ENCODE measurements at regions not wholly inside any gene's neighbourhood (a gene's known extent, or its start where the extent isn't known, plus 50 kb on each side); places are given as distances from the start of the nearest gene placed in this dataset.

DNA sequence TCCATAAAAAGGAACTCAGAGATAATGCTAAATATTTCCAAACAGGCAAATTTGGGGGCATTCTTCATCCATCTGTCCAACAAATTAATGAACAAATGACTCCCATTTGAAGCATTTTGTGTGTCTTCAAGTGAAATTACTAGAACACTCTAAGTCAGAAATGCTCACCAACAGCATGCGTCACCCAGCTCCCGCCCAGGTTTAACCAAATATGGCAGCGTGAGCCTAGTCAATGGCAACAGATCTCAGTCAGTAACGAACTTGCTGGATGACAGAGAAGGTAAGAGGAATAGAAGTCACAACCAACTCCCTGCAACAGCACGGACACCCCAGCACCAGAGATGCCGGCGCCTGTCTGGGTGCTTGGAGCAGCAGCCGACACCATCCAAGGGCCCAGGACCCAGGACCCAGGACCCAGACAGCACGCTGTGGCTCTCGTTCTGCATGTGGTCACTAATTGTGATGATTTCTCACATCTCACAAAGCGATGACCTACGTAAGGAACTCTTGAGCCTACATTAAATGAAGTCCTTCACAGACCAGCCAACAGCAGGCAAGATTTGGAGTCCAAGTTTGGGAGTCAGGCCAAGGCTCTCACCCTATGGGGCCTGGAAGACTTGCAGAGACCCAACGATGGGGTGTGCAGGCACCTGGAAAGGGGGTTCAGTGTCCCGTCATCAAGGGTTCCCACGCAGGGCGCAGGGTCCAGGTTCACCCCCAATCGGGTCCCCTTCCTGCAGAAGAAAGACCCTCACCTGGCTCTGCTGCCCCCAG is 556.9 kb downstream of the BRD1 start:
- Mint-ChIP-seq H3K36me3 (no peaks in the 10 kb centered on the region), H3K4me1 (no peaks in the 10 kb centered on the region), H3K27ac (no peak overlapping the region), H3K9me3 (peaks cover 0 to 1% (median 0%) of the 10 kb centered on the region in 3 donors), H3K27me3 (peaks cover 5% of the 10 kb centered on the region), H3K4me3 (no peak overlapping the region)

- Mint-ChIP-seq H3K27ac (no peak overlapping the region), H3K9me3 (peaks cover 0 to 1% (median 0%) of the 10 kb centered on the region in 3 donors), H3K36me3 (no peaks in the 10 kb centered on the region), H3K4me1 (no peaks in the 10 kb centered on the region), H3K27me3 (peaks cover 5% of the 10 kb centered on the region), H3K4me3 (no peak overlapping the region)
These were observed 557.7 kb downstream of the BRD1 start for GRCh38 chr22:49269928-49270327.

- Mint-ChIP-seq H3K27me3 (peaks cover 5% of the 10 kb centered on the region), H3K36me3 (no peaks in the 10 kb centered on the region), H3K9me3 (peaks cover 0 to 1% (median 0%) of the 10 kb centered on the region in 3 donors), H3K4me1 (peaks cover 0 to 2% (median 0%) of the 10 kb centered on the region in 3 donors), H3K27ac (no peak overlapping the region), H3K4me3 (peak overlapping the region in 1 of 4 donors; percentile 58)
These were observed 558.3 kb downstream of the BRD1 start for GRCh38 chr22:49269371-49269770.

DNA sequence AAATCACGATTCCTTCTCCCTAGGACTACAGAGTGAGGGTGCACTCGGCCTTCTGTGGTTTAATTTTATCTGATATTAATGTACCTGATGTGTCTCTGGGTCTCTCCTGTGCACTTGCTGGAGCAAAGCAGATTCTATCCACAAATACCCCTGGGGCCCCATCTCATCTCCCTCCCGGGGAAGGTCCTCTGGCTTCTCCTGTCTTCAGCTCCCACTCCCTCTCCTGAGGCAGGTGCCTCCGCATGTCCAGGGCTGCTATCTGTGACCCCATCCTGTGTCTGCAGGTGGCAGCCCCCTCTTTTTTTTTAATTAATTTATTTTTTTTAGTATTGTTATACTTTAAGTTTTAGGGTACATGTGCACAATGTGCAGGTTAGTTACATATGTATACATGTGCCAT is 558.7 kb downstream of the BRD1 start:
- Mint-ChIP-seq H3K36me3 (no peaks in the 10 kb centered on the region), H3K9me3 (peaks cover 0 to 1% (median 0%) of the 10 kb centered on the region in 3 donors), H3K27ac (no peak overlapping the region), H3K4me1 (peaks cover 0 to 2% (median 0%) of the 10 kb centered on the region in 3 donors), H3K27me3 (peaks cover 5% of the 10 kb centered on the region), H3K4me3 (no peak overlapping the region)

GRCh38 chr22:49267996-49268395 is 559.7 kb downstream of the BRD1 start:
- Mint-ChIP-seq H3K27ac (no peak overlapping the region), H3K4me1 (peaks cover 0 to 2% (median 0%) of the 10 kb centered on the region in 3 donors), H3K27me3 (peaks cover 5% of the 10 kb centered on the region), H3K4me3 (no peak overlapping the region), H3K9me3 (peaks cover 0 to 1% (median 0%) of the 10 kb centered on the region in 3 donors), H3K36me3 (no peaks in the 10 kb centered on the region)

GRCh38 chr22:49266561-49267519 is 560.8 kb downstream of the BRD1 start:
- Mint-ChIP-seq H3K36me3 (no peaks in the 10 kb centered on the region), H3K4me1 (peaks cover 0 to 2% (median 0%) of the 10 kb centered on the region in 3 donors), H3K27me3 (peaks cover 5% of the 10 kb centered on the region), H3K27ac (no peak overlapping the region), H3K4me3 (no peak overlapping the region), H3K9me3 (peaks cover 0 to 1% (median 0%) of the 10 kb centered on the region in 3 donors)

- Mint-ChIP-seq H3K27ac (no peak overlapping the region), H3K36me3 (no peaks in the 10 kb centered on the region), H3K9me3 (peaks cover 2 to 7% (median 6%) of the 10 kb centered on the region in 3 donors), H3K4me1 (peaks cover 0 to 2% (median 0%) of the 10 kb centered on the region in 3 donors), H3K4me3 (no peak overlapping the region), H3K27me3 (peaks cover 5% of the 10 kb centered on the region)
These were observed 563.0 kb downstream of the BRD1 start for GRCh38 chr22:49264696-49265095.

DNA sequence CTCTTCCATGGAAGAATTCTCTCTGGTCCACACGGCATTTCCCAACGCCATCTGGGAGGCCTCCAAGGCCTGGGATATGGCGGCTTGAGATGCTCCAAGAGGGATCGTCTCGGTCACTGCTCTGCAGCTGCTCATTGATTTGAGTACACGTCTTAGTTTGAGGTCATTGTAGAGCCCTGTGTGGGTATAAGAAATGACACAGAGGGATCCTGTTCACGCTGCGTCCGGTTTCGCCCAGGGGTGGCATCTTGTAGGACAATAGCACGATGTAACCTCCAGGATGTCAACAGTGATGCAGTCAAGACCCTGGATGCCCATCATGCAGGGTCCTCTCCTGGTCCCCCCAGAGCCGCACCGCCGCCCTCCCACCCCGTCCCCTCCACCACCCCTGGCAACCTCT is 564.6 kb downstream of the BRD1 start:
- Mint-ChIP-seq H3K36me3 (no peaks in the 10 kb centered on the region), H3K9me3 (peaks cover 3 to 6% (median 6%) of the 10 kb centered on the region in 3 donors), H3K4me3 (no peak overlapping the region), H3K27ac (no peak overlapping the region), H3K27me3 (peaks cover 1% of the 10 kb centered on the region), H3K4me1 (peaks cover 0 to 2% (median 0%) of the 10 kb centered on the region in 3 donors)

DNA sequence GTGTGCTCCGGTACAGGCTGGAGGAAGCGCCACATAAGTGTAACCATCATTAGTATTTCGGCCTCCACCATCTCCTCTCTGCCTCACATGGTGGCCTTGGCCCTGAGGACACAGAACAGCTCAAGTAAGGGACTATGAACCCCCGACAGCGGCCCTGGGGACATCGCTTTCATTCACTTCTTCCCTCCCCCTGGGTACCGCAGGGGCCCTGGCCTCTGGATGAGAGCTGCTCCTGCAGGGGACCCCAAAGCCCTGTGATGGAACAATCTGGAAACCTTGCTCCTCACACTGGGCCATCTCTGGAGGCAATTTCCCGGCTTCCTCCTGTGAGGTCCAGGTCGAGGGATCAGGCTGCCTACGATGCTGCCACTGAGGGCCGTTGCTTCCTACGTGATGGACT is 565.5 kb downstream of the BRD1 start:
- Mint-ChIP-seq H3K27me3 (peaks cover 1% of the 10 kb centered on the region), H3K36me3 (no peaks in the 10 kb centered on the region), H3K27ac (no peak overlapping the region), H3K4me1 (peaks cover 0 to 2% (median 0%) of the 10 kb centered on the region in 3 donors), H3K9me3 (peaks cover 3 to 6% (median 6%) of the 10 kb centered on the region in 3 donors), H3K4me3 (no peak overlapping the region)

DNA sequence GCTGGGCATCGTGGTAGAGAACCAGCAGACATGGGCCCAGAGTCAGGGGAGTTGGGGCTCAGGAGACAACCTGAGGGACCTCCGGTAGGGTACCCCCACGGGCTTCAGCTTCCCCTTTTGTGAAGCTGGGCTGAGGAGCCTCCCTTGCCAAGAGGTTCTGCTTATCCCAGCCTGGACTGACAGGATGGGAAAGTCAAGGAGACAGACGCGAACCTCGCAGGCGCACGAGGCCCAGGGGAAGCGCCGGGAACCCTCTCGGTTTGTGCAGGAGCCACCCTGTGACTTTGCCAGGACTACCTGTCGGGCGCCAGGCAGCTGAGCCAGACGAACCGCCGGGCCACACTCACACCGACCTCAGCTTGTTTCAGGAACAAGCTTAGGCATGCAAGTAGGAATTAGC is 566.1 kb downstream of the BRD1 start:
- H3K4me3 Mint-ChIP-seq: no peak overlapping the region
- no peak overlapping the region for H3K27ac Mint-ChIP-seq
- H3K27me3 Mint-ChIP-seq: peaks cover 1% of the 10 kb centered on the region
- H3K36me3 Mint-ChIP-seq: no peaks in the 10 kb centered on the region
- H3K4me1 Mint-ChIP-seq: peaks cover 0 to 2% (median 0%) of the 10 kb centered on the region in 3 donors
- peaks cover 3 to 6% (median 6%) of the 10 kb centered on the region in 3 donors for H3K9me3 Mint-ChIP-seq

GRCh38 chr22:49260681-49261580 is 566.7 kb downstream of the BRD1 start:
- no peak overlapping the region for H3K27ac Mint-ChIP-seq
- H3K4me3 Mint-ChIP-seq: no peak overlapping the region

DNA sequence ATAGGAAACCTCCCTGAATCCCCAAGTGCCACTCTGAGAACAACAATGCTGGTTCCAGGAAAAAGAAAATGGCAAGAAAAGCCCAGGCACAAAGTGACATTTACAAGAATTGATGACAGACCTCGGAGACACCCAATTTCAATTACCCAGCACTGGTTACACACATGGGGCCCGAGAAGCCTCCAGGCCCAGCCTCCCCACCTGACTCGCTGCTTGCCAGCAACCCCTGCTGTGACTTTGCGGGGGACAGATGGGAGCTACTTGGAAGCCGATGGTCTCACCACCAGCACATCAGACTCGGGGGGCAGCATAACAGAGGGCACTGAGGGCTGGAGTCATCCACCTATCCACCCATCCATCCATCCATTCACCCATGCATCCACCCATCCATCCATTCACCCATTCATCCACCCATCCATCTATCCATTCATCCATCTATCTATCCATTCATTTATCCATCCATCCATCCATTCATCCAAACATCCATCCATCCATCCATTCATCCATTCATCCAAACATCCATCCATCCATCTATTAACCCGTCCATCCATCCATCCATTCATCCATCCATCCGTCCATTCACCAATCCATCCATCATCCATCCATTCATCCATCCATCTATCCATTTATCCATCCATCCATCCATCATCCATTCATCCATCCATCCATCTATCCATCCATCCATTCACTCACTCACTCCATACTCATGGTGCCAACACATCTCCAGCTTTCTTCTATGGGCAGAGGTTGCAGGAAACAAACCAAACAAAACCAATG is 567.6 kb downstream of the BRD1 start:
- Mint-ChIP-seq H3K27ac (no peak overlapping the region), H3K27me3 (peaks cover under 1% of the 10 kb centered on the region), H3K4me3 (no peak overlapping the region), H3K36me3 (no peaks in the 10 kb centered on the region), H3K4me1 (peaks cover 0 to 2% (median 0%) of the 10 kb centered on the region in 3 donors), H3K9me3 (peaks cover 3 to 6% (median 6%) of the 10 kb centered on the region in 3 donors)

More at GRCh38 chr22:49260681-49261580, 566.7 kb downstream of the BRD1 start:
- Mint-ChIP-seq H3K27me3 (no peaks in the 10 kb centered on the region), H3K4me1 (peaks cover 0 to 2% (median 0%) of the 10 kb centered on the region in 3 donors), H3K36me3 (no peaks in the 10 kb centered on the region), H3K9me3 (peaks cover 3 to 6% (median 6%) of the 10 kb centered on the region in 3 donors)

DNA sequence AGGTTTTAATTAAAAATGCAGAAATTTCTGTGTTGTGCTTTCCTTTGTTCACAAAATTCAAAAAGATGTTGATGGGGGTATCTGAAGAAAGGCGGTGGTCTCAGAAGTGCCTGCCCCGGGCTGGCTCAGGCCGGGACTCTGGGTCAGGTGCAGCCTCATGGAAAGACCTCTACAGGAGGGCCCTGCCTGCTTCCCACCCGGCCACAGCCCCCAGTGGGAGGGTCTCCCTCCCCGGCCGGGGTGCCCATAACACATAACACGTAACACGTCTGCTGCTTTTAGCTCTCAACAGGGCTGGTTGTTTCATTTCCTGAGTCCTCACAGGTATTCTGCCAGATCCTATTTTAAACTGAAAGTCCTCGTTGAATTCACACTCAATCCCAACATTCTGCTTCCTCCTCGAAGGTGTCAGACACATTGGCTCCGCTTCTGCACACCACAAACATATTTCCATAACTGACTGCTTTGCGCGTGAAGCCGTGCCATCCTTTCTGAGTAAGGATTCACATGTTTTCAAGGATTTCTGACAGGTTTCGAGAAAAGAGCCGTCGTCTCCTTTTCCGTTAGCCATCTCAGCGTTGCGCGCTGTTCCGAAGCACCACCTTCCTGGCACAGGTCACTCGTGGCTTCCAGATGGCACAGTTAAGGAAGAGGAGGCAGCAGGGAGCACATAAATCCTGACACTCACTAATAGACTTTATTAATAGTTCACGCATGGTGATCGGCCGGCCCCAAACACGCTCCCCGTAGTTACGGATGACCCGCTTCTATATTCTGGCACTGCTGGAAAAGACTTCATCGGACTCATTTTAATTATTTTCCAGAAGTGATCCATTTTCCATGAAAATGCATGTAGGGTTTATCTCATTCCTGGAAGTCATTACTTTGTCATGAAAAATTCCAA is 569.3 kb downstream of the BRD1 start:
- Mint-ChIP-seq H3K36me3 (no peaks in the 10 kb centered on the region), H3K4me3 (no peak overlapping the region), H3K27ac (no peak overlapping the region), H3K4me1 (no peaks in the 10 kb centered on the region), H3K27me3 (peaks cover 3% of the 10 kb centered on the region), H3K9me3 (peaks cover 3 to 6% (median 6%) of the 10 kb centered on the region in 3 donors)
